HL-60 (cell line): ENCODE measurements at regions not wholly inside any gene's neighbourhood (a gene's known extent, or its start where the extent isn't known, plus 50 kb on each side); places are given as distances from the start of the nearest gene placed in this dataset.

Source experiments
- CTCF ChIP-seq: IDR thresholded peaks from one replicate; pipeline ENCODE4 v1.5.1; 2011; ENCODE audit warnings: low read length, control low read depth, inconsistent platforms; ENCODE audit not compliant: insufficient read depth
- GABPA ChIP-seq: IDR thresholded peaks from 2 replicates; pipeline ENCODE4 v1.6.1; 2012; ENCODE audit warnings: low read depth
- POLR2AphosphoS5 ChIP-seq: IDR thresholded peaks from 2 replicates; pipeline ENCODE4 v1.6.1; 2012; ENCODE audit warnings: low read depth
- TF ChIP-seq, protein P1 (sequence below): IDR thresholded peaks from 2 replicates; pipeline ENCODE4 v1.6.1; 2012; ENCODE audit warnings: low read depth; ENCODE audit not compliant: insufficient replicate concordance

- TF ChIP-seq CTCF (no peak), GABPA (no peak), POLR2AphosphoS5 (no peak)
- TF ChIP-seq, protein P1, sequence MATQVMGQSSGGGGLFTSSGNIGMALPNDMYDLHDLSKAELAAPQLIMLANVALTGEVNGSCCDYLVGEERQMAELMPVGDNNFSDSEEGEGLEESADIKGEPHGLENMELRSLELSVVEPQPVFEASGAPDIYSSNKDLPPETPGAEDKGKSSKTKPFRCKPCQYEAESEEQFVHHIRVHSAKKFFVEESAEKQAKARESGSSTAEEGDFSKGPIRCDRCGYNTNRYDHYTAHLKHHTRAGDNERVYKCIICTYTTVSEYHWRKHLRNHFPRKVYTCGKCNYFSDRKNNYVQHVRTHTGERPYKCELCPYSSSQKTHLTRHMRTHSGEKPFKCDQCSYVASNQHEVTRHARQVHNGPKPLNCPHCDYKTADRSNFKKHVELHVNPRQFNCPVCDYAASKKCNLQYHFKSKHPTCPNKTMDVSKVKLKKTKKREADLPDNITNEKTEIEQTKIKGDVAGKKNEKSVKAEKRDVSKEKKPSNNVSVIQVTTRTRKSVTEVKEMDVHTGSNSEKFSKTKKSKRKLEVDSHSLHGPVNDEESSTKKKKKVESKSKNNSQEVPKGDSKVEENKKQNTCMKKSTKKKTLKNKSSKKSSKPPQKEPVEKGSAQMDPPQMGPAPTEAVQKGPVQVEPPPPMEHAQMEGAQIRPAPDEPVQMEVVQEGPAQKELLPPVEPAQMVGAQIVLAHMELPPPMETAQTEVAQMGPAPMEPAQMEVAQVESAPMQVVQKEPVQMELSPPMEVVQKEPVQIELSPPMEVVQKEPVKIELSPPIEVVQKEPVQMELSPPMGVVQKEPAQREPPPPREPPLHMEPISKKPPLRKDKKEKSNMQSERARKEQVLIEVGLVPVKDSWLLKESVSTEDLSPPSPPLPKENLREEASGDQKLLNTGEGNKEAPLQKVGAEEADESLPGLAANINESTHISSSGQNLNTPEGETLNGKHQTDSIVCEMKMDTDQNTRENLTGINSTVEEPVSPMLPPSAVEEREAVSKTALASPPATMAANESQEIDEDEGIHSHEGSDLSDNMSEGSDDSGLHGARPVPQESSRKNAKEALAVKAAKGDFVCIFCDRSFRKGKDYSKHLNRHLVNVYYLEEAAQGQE: no peak
These were observed 92.6 kb upstream of the ARRDC4 start for GRCh38 chr15:97867870-97868269.
